ENCODE measurements at regions not wholly inside any gene's neighbourhood (a gene's known extent, or its start where the extent isn't known, plus 50 kb on each side); places are given as distances from the start of the nearest gene placed in this dataset.

DNA sequence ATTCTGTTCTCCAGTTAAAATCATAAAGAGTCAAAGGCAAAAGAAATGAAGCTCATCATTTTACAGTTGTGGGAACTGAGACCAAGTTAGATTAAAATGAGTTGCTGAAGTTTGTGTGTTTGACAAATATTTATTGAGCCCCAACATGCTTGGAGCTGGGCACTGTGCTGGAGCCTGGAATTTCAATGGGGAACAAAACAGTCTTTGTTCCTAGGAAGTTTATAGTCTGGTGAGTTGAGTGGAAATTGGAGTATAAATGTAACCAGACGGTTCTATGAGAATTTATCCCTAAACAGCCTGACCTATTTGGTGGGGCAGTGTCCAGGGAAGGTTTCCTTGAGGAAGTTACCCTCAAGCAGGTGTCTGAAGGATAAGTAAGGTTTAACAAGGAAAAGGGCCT, 294.4 kb downstream of the PRDM2 start:
- TF ChIP-seq EZH2 (conservative IDR thresholded peaks at IDR 0.05; ENCODE audit: low read depth, low read length), result no peak
- TF ChIP-seq ZNF10 (CRISPR knock-in tag; IDR thresholded peaks at IDR 0.05; ENCODE audit: borderline replicate concordance, low read depth), result no peak
- TF ChIP-seq POLR2A (IDR thresholded peaks at IDR 0.05; ENCODE audit: insufficient read depth in 1 of 2, low read depth in 2 of 2, low read length in 2 of 2), result no peak
- no peak for TF ChIP-seq MAX (IDR thresholded peaks at IDR 0.05)
- no peak for TF ChIP-seq ZNF333 (CRISPR knock-in tag; IDR thresholded peaks at IDR 0.05; ENCODE audit: borderline replicate concordance)
- TF ChIP-seq ZSCAN22 (CRISPR knock-in tag; IDR thresholded peaks at IDR 0.05), result no peak
- TF ChIP-seq MAFG (CRISPR knock-in tag; IDR thresholded peaks at IDR 0.05), result no peak
- no peak for TF ChIP-seq ZNF839 (CRISPR knock-in tag; IDR thresholded peaks at IDR 0.05; ENCODE audit: borderline replicate concordance)
- no peak for TF ChIP-seq ATF1 (CRISPR knock-in tag; IDR thresholded peaks at IDR 0.05)
- TF ChIP-seq ZNF101 (CRISPR knock-in tag; IDR thresholded peaks at IDR 0.05; ENCODE audit: borderline replicate concordance, low read depth), result no peak
- TF ChIP-seq YY1 (IDR thresholded peaks at IDR 0.05; ENCODE audit: insufficient read depth, insufficient replicate concordance, low read depth, low read length), result no peak
